GM23248 (cell line): ENCODE measurements at regions not wholly inside any gene's neighbourhood (a gene's known extent, or its start where the extent isn't known, plus 50 kb on each side); places are given as distances from the start of the nearest gene placed in this dataset.

Experiments
- DNase-seq: peaks from one replicate; pipeline ENCODE4 v3.0.0-alpha.2; 2015
- H2AFZ ChIP-seq: fragments of 200-600 bp; sonication (generic); 2 replicates; pipeline ENCODE4 v1.6.1; 2016; ENCODE audit warnings: antibody characterized with exemption
- H3F3A ChIP-seq: fragments of 200-600 bp; sonication (generic); 2 replicates; pipeline ENCODE4 v1.6.1; 2016; ENCODE audit warnings: mild to moderate bottlenecking, antibody characterized with exemption, mixed run types; ENCODE audit not compliant: insufficient read depth
- H3K27ac ChIP-seq: fragments of 200-600 bp; sonication (generic); 2 replicates; pipeline ENCODE4 v1.5.1; 2016; ENCODE audit warnings: mild to moderate bottlenecking
- H3K27me3 ChIP-seq: fragments of 200-600 bp; sonication (generic); replicated peaks from 2 replicates; pipeline ENCODE4 v1.6.1; 2016; ENCODE audit warnings: mild to moderate bottlenecking; ENCODE audit not compliant: insufficient read depth
- H3K36me3 ChIP-seq: fragments of 200-600 bp; sonication (generic); 2 replicates; pipeline ENCODE4 v1.6.1; 2016; ENCODE audit warnings: low read depth, mild to moderate bottlenecking
- H3K4me1 ChIP-seq: fragments of 200-600 bp; sonication (generic); 2 replicates; pipeline ENCODE4 v1.6.1; 2016; ENCODE audit warnings: mild to moderate bottlenecking; ENCODE audit not compliant: insufficient read depth
- H3K4me2 ChIP-seq: fragments of 200-600 bp; sonication (generic); one replicate; pipeline ENCODE4 v1.6.1; 2016; ENCODE audit warnings: mild to moderate bottlenecking; ENCODE audit not compliant: unreplicated experiment
- H3K4me3 ChIP-seq: fragments of 200-600 bp; sonication (generic); 2 replicates; pipeline ENCODE4 v1.5.1; 2016; ENCODE audit warnings: mild to moderate bottlenecking
- H3K79me2 ChIP-seq: fragments of 200-600 bp; sonication (generic); 2 replicates; pipeline ENCODE4 v1.6.1; 2016; ENCODE audit warnings: mild to moderate bottlenecking; ENCODE audit not compliant: insufficient read depth
- H3K9ac ChIP-seq: fragments of 200-600 bp; sonication (generic); 2 replicates; pipeline ENCODE4 v1.6.1; 2016; ENCODE audit warnings: mild to moderate bottlenecking
- H3K9me2 ChIP-seq: fragments of 200-600 bp; sonication (generic); 2 replicates; pipeline ENCODE4 v1.6.1; 2016; ENCODE audit warnings: mixed run types, mild to moderate bottlenecking, moderate library complexity; ENCODE audit not compliant: insufficient read depth
- H3K9me3 ChIP-seq: fragments of 200-600 bp; sonication (generic); one replicate; pipeline ENCODE4 v1.6.1; 2017; ENCODE audit warnings: low read depth
- H4K20me1 ChIP-seq: fragments of 200-600 bp; sonication (generic); 2 replicates; pipeline ENCODE4 v1.6.0; 2016; ENCODE audit not compliant: insufficient read depth
- EZH2 ChIP-seq: fragments of 200-600 bp; sonication (generic); IDR thresholded peaks from 2 replicates; pipeline ENCODE4 v1.6.1; 2018; ENCODE audit warnings: antibody characterized with exemption, mild to moderate bottlenecking; ENCODE audit not compliant: insufficient read depth, poor library complexity, severe bottlenecking
- EZH2phosphoT487 ChIP-seq: fragments of 200-600 bp; sonication (generic); IDR thresholded peaks from 2 replicates; pipeline ENCODE4 v1.6.1; 2018; ENCODE audit warnings: antibody characterized with exemption, moderate library complexity, mild to moderate bottlenecking, low read depth; ENCODE audit not compliant: insufficient read depth
- WGBS, 2 experiments: methylation state at CpG; one replicate each; pipeline ENCODE4 v1.1.6; 2015 to 2017; ENCODE audit warnings: low lambda C conversion rate in 2 of 2, low coverage in 1 of 2; ENCODE audit errors: missing lambda C conversion rate in 2 of 2; 5-methylcytosine and 5-hydroxymethylcytosine counted together
- in situ Hi-C: fragments of 300-500 bp; cut with MboI; formaldehyde crosslinking; loops from 2 replicates; pipeline ENCODE4 v1.15.0; 2020

- in situ Hi-C loops, result no loop called here
- peak overlapping the region; percentile 45; the same call in 1 of the 2 replicates for H3K9ac ChIP-seq
- no peaks in the 10 kb centered on the region for H4K20me1 ChIP-seq
- H3K27ac ChIP-seq, result peak overlapping the region; percentile 81
- WGBS, 2 experiments, result 93 to 94% methylated on average over 8 of the region's 8 CpGs
- no peak overlapping the region for H3K4me3 ChIP-seq
- TF ChIP-seq EZH2, result no peak
- TF ChIP-seq EZH2phosphoT487, result no peak
- H3K79me2 ChIP-seq, result no peaks in the 10 kb centered on the region
- peaks cover 22% of the 10 kb centered on the region for H3F3A ChIP-seq
- no peaks in the 10 kb centered on the region for H3K9me2 ChIP-seq
- H3K9me3 ChIP-seq, result no peaks in the 10 kb centered on the region
- peaks cover 33% of the 10 kb centered on the region for H3K4me1 ChIP-seq
- peak overlapping the region; percentile 40 for H3K4me2 ChIP-seq
- H2AFZ ChIP-seq, result peak overlapping the region; percentile 44
- DNase-seq, result no peak
- no peaks in the 10 kb centered on the region for H3K27me3 ChIP-seq
- no peaks in the 10 kb centered on the region for H3K36me3 ChIP-seq
Observed at GRCh38 chr12:25690996-25691864, 138.1 kb upstream of the LMNTD1 start.

- Histone ChIP-seq H3K9me3 (no peaks in the 10 kb centered on the region), H3K9me2 (no peaks in the 10 kb centered on the region), H3K79me2 (no peaks in the 10 kb centered on the region), H3K4me3 (0 out of 2 replicates have a peak overlapping the region, but pooled peaks have one; percentile 2), H4K20me1 (no peaks in the 10 kb centered on the region), H3K27me3 (no peaks in the 10 kb centered on the region), H3K27ac (peak overlapping the region; percentile 81), H3F3A (peaks cover 22% of the 10 kb centered on the region), H3K4me2 (peak overlapping the region; percentile 40), H3K4me1 (peaks cover 33% of the 10 kb centered on the region), H2AFZ (peak overlapping the region; percentile 44), H3K9ac (peak overlapping the region; percentile 45; the same call in 1 of the 2 replicates), H3K36me3 (no peaks in the 10 kb centered on the region)
- TF ChIP-seq EZH2, result no peak
- no peak for TF ChIP-seq EZH2phosphoT487
- in situ Hi-C loops, result no loop called here
- WGBS, 2 experiments, result 25% methylated on average over 4 of the region's 4 CpGs
- DNase-seq, result no peak
Observed at GRCh38 chr12:25691865-25692114, 138.7 kb upstream of the LMNTD1 start.

- Histone ChIP-seq H3K9ac (peak overlapping the region; percentile 45), H3K36me3 (no peaks in the 10 kb centered on the region), H3K4me3 (0 out of 2 replicates have a peak overlapping the region, but pooled peaks have one; percentile 2), H2AFZ (peak overlapping the region; percentile 44), H3K9me3 (no peaks in the 10 kb centered on the region), H3K27me3 (no peaks in the 10 kb centered on the region), H3F3A (peaks cover 22% of the 10 kb centered on the region), H3K79me2 (no peaks in the 10 kb centered on the region), H4K20me1 (no peaks in the 10 kb centered on the region), H3K4me1 (peaks cover 33% of the 10 kb centered on the region), H3K4me2 (peak overlapping the region; percentile 40), H3K27ac (peak overlapping the region; percentile 81), H3K9me2 (no peaks in the 10 kb centered on the region)
- in situ Hi-C loops, result no loop called here
- DNase-seq, result peak; percentile 82
- no peak for TF ChIP-seq EZH2
- no peak for TF ChIP-seq EZH2phosphoT487
- 25% methylated on average over 9 of the region's 9 CpGs for WGBS, 2 experiments
Observed at GRCh38 chr12:25692115-25693035, 139.3 kb upstream of the LMNTD1 start.

- in situ Hi-C loops, result no loop called here
- no peaks in the 10 kb centered on the region for H3K79me2 ChIP-seq
- WGBS, 2 experiments, result 2% methylated on average over 7 of the region's 7 CpGs
- no peaks in the 10 kb centered on the region for H3K27me3 ChIP-seq
- H3F3A ChIP-seq, result peaks cover 28% of the 10 kb centered on the region
- peak overlapping the region; percentile 40 for H3K4me3 ChIP-seq
- no peaks in the 10 kb centered on the region for H3K36me3 ChIP-seq
- peak overlapping the region; percentile 45 for H3K9ac ChIP-seq
- peaks cover 39% of the 10 kb centered on the region for H3K4me1 ChIP-seq
- TF ChIP-seq EZH2 (no peak), EZH2phosphoT487 (no peak)
- DNase-seq, result peak; percentile 95
- H3K27ac ChIP-seq, result peak overlapping the region; percentile 81
- H3K9me3 ChIP-seq, result no peaks in the 10 kb centered on the region
- H2AFZ ChIP-seq, result peak overlapping the region; percentile 26
- peak overlapping the region; percentile 71 for H3K4me2 ChIP-seq
- no peaks in the 10 kb centered on the region for H3K9me2 ChIP-seq
- no peaks in the 10 kb centered on the region for H4K20me1 ChIP-seq
Observed at GRCh38 chr12:25694072-25694471, 141.0 kb upstream of the LMNTD1 start.
